SIG-M5 treated with dmso at 0.1 percent for 504 hours (cell line): ENCODE measurements at regions not wholly inside any gene's neighbourhood (a gene's known extent, or its start where the extent isn't known, plus 50 kb on each side); places are given as distances from the start of the nearest gene placed in this dataset.
"Not testable (repeated sequence)": the region's sequence is repeated elsewhere in the genome, so short reads cannot be mapped to it uniquely, and the experiment has no call there.

Source experiments
- DNase-seq: peaks from one replicate; lab custom pipeline; 2025; ENCODE audit not compliant: unreplicated experiment; lab: John Stamatoyannopoulos, UW

- no peak for DNase-seq
Measured at GRCh38 chr9:81455462-81456219, 233.7 kb downstream of the TLE1 start.

GRCh38 chr9:81445331-81445921, 243.9 kb downstream of the TLE1 start:
- no peak for DNase-seq

GRCh38 chr9:81431641-81432040, 257.7 kb downstream of the TLE1 start:
- DNase-seq, result no peak

GRCh38 chr9:81430727-81431126, 258.6 kb downstream of the TLE1 start:
- DNase-seq, result no peak

GRCh38 chr9:81427870-81428269, 261.5 kb downstream of the TLE1 start:
- DNase-seq, result no peak

- DNase-seq, result no peak
Measured at GRCh38 chr9:81424431-81424830, 264.9 kb downstream of the TLE1 start.

- DNase-seq, result peak; percentile 15
Measured at GRCh38 chr9:81423589-81424326, 265.6 kb downstream of the TLE1 start.

GRCh38 chr9:81421090-81421489, 268.3 kb downstream of the TLE1 start:
- DNase-seq, result not testable (repeated sequence)

GRCh38 chr9:81420024-81420423, 269.3 kb downstream of the TLE1 start:
- no peak for DNase-seq

- no peak for DNase-seq
Measured at GRCh38 chr9:81417941-81418340, 271.4 kb downstream of the TLE1 start.

- no peak for DNase-seq
Measured at GRCh38 chr9:81417299-81417675, 272.1 kb downstream of the TLE1 start.

GRCh38 chr9:81416476-81417298, 272.7 kb downstream of the TLE1 start:
- DNase-seq, result no peak

- DNase-seq, result no peak
Measured at GRCh38 chr9:81414836-81415235, 274.5 kb downstream of the TLE1 start.

- no peak for DNase-seq
Measured at GRCh38 chr9:81411961-81412360, 277.4 kb downstream of the TLE1 start.

- peak; percentile 46 for DNase-seq
Measured at GRCh38 chr9:81410201-81410600, 279.1 kb downstream of the TLE1 start.

- DNase-seq, result peak; percentile 75
Measured at GRCh38 chr9:81408951-81409350, 280.4 kb downstream of the TLE1 start.

GRCh38 chr9:81404931-81405598, 284.3 kb downstream of the TLE1 start:
- DNase-seq, result no peak

- DNase-seq, result no peak
Measured at GRCh38 chr9:81397481-81398381, 291.6 kb downstream of the TLE1 start.

GRCh38 chr9:81396528-81396927, 292.8 kb downstream of the TLE1 start:
- DNase-seq, result no peak

GRCh38 chr9:81395676-81396054, 293.7 kb downstream of the TLE1 start:
- no peak for DNase-seq
